ENCODE measurements at regions not wholly inside any gene's neighbourhood (a gene's known extent, or its start where the extent isn't known, plus 50 kb on each side); places are given as distances from the start of the nearest gene placed in this dataset.

- TF ChIP-seq CTCF (IDR thresholded peaks at IDR 0.05) (no peak), POLR2A (IDR thresholded peaks at IDR 0.05) (no peak)
Measured at GRCh38 chr6:128574402-128574801, 54.0 kb upstream of the PTPRK start.
